ENCODE measurements at regions not wholly inside any gene's neighbourhood (a gene's known extent, or its start where the extent isn't known, plus 50 kb on each side); places are given as distances from the start of the nearest gene placed in this dataset.
"Not testable (repeated sequence)": the region's sequence is repeated elsewhere in the genome, so short reads cannot be mapped to it uniquely, and the experiment has no call there.

GRCh38 chr4:22609951-22610525, 82.7 kb upstream of the GBA3 start:
- TF ChIP-seq E2F5 (CRISPR knock-in tag; IDR thresholded peaks at IDR 0.05); MXD4 (CRISPR knock-in tag; IDR thresholded peaks at IDR 0.05; ENCODE audit: borderline replicate concordance); GABPB1 (CRISPR knock-in tag; IDR thresholded peaks at IDR 0.05); ZNF263 (CRISPR knock-in tag; IDR thresholded peaks at IDR 0.05; ENCODE audit: low read depth): not testable (repeated sequence)
- TF ChIP-seq, protein P1, sequence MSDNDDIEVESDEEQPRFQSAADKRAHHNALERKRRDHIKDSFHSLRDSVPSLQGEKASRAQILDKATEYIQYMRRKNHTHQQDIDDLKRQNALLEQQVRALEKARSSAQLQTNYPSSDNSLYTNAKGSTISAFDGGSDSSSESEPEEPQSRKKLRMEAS (CRISPR knock-in tag; IDR thresholded peaks at IDR 0.05): not testable (repeated sequence)
- TF ChIP-seq, protein P2, sequence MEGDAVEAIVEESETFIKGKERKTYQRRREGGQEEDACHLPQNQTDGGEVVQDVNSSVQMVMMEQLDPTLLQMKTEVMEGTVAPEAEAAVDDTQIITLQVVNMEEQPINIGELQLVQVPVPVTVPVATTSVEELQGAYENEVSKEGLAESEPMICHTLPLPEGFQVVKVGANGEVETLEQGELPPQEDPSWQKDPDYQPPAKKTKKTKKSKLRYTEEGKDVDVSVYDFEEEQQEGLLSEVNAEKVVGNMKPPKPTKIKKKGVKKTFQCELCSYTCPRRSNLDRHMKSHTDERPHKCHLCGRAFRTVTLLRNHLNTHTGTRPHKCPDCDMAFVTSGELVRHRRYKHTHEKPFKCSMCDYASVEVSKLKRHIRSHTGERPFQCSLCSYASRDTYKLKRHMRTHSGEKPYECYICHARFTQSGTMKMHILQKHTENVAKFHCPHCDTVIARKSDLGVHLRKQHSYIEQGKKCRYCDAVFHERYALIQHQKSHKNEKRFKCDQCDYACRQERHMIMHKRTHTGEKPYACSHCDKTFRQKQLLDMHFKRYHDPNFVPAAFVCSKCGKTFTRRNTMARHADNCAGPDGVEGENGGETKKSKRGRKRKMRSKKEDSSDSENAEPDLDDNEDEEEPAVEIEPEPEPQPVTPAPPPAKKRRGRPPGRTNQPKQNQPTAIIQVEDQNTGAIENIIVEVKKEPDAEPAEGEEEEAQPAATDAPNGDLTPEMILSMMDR (IDR thresholded peaks at IDR 0.05): not testable (repeated sequence)
- TF ChIP-seq, protein P3, sequence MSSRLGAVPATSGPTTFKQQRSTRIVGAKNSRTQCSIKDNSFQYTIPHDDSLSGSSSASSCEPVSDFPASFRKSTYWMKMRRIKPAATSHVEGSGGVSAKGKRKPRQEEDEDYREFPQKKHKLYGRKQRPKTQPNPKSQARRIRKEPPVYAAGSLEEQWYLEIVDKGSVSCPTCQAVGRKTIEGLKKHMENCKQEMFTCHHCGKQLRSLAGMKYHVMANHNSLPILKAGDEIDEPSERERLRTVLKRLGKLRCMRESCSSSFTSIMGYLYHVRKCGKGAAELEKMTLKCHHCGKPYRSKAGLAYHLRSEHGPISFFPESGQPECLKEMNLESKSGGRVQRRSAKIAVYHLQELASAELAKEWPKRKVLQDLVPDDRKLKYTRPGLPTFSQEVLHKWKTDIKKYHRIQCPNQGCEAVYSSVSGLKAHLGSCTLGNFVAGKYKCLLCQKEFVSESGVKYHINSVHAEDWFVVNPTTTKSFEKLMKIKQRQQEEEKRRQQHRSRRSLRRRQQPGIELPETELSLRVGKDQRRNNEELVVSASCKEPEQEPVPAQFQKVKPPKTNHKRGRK (CRISPR knock-in tag; IDR thresholded peaks at IDR 0.05; ENCODE audit: borderline replicate concordance): not testable (repeated sequence)
- TF ChIP-seq, protein P4, sequence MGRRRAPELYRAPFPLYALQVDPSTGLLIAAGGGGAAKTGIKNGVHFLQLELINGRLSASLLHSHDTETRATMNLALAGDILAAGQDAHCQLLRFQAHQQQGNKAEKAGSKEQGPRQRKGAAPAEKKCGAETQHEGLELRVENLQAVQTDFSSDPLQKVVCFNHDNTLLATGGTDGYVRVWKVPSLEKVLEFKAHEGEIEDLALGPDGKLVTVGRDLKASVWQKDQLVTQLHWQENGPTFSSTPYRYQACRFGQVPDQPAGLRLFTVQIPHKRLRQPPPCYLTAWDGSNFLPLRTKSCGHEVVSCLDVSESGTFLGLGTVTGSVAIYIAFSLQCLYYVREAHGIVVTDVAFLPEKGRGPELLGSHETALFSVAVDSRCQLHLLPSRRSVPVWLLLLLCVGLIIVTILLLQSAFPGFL (CRISPR knock-in tag; IDR thresholded peaks at IDR 0.05; ENCODE audit: borderline replicate concordance): not testable (repeated sequence)

Data from WTC11 (cell line).